HFFc6 (cell line): ENCODE measurements at regions not wholly inside any gene's neighbourhood (a gene's known extent, or its start where the extent isn't known, plus 50 kb on each side); places are given as distances from the start of the nearest gene placed in this dataset.
"Not testable (repeated sequence)": the region's sequence is repeated elsewhere in the genome, so short reads cannot be mapped to it uniquely, and the experiment has no call there.

Experiments
- DNase-seq: peaks from one replicate; pipeline ENCODE4 v3.0.0-alpha.2; 2018
- H3K27ac Mint-ChIP-seq: 2 replicates; pipeline ENCODE4 v1.8.0; 2020; ENCODE audit warnings: mild to moderate bottlenecking, mixed read lengths
- H3K27me3 Mint-ChIP-seq: 2 replicates; pipeline ENCODE4 v1.8.0; 2021; ENCODE audit warnings: mild to moderate bottlenecking, moderate library complexity, mixed read lengths; ENCODE audit not compliant: insufficient read depth
- H3K36me3 Mint-ChIP-seq: 2 replicates; pipeline ENCODE4 v1.8.0; 2021; ENCODE audit warnings: low read depth, mixed read lengths
- H3K4me1 Mint-ChIP-seq: 2 replicates; pipeline ENCODE4 v1.8.0; 2020; ENCODE audit warnings: low read depth, mixed read lengths
- H3K4me3 Mint-ChIP-seq: 2 replicates; pipeline ENCODE4 v1.8.0; 2020; ENCODE audit warnings: mild to moderate bottlenecking, moderate library complexity, mixed read lengths
- H3K9me3 Mint-ChIP-seq: 2 replicates; pipeline ENCODE4 v1.8.0; 2020; ENCODE audit warnings: mild to moderate bottlenecking, mixed read lengths
- CTCF ChIP-seq: fragments of 200-600 bp; sonication (generic); IDR thresholded peaks from 2 replicates; pipeline ENCODE4 v1.5.0; 2021; ENCODE audit warnings: antibody characterized with exemption, mild to moderate bottlenecking

- no peak for DNase-seq
- H3K4me1 Mint-ChIP-seq = no peaks in the 10 kb centered on the region
- no peak overlapping the region for H3K4me3 Mint-ChIP-seq
- H3K27me3 Mint-ChIP-seq = no peaks in the 10 kb centered on the region; the same call in 1 of the 2 replicates
- H3K27ac Mint-ChIP-seq = no peak overlapping the region
- peaks cover 16% of the 10 kb centered on the region; the same call in 1 of the 2 replicates for H3K9me3 Mint-ChIP-seq
- no peak for TF ChIP-seq CTCF
- H3K36me3 Mint-ChIP-seq = no peaks in the 10 kb centered on the region
Observed at GRCh38 chr2:103396152-103396551, 634.3 kb downstream of the TMEM182 start.

GRCh38 chr2:103401621-103402020 lies 639.8 kb downstream of the TMEM182 start:
- H3K4me3 Mint-ChIP-seq = no peak overlapping the region

GRCh38 chr2:103402336-103402735 lies 640.5 kb downstream of the TMEM182 start:
- TF ChIP-seq CTCF = no peak
- no peak for DNase-seq
- Mint-ChIP-seq H3K9me3 (peaks cover 31% of the 10 kb centered on the region), H3K27ac (no peak overlapping the region), H3K27me3 (no peaks in the 10 kb centered on the region), H3K4me1 (no peaks in the 10 kb centered on the region), H3K4me3 (no peak overlapping the region), H3K36me3 (no peaks in the 10 kb centered on the region)

More at GRCh38 chr2:103401621-103402020, 639.8 kb downstream of the TMEM182 start:
- Mint-ChIP-seq H3K9me3 (peaks cover 30% of the 10 kb centered on the region), H3K4me1 (no peaks in the 10 kb centered on the region), H3K27ac (no peak overlapping the region), H3K36me3 (no peaks in the 10 kb centered on the region), H3K27me3 (no peaks in the 10 kb centered on the region)
- DNase-seq = no peak
- TF ChIP-seq CTCF = no peak

- Mint-ChIP-seq H3K4me3 (no peak overlapping the region), H3K9me3 (peaks cover 30% of the 10 kb centered on the region), H3K27ac (no peak overlapping the region), H3K4me1 (no peaks in the 10 kb centered on the region), H3K36me3 (no peaks in the 10 kb centered on the region), H3K27me3 (no peaks in the 10 kb centered on the region)
- DNase-seq = no peak
- no peak for TF ChIP-seq CTCF
Observed at GRCh38 chr2:103402944-103403343, 641.1 kb downstream of the TMEM182 start.

GRCh38 chr2:103403388-103403787 lies 641.6 kb downstream of the TMEM182 start:
- peaks cover 26% of the 10 kb centered on the region for H3K9me3 Mint-ChIP-seq
- H3K27ac Mint-ChIP-seq, H3K36me3 Mint-ChIP-seq, H3K4me3 Mint-ChIP-seq, H3K4me1 Mint-ChIP-seq, H3K27me3 Mint-ChIP-seq, DNase-seq: not testable (repeated sequence)

- no peak overlapping the region for H3K27ac Mint-ChIP-seq
- no peak for DNase-seq
- H3K4me1 Mint-ChIP-seq = no peaks in the 10 kb centered on the region
- peaks cover 8% of the 10 kb centered on the region; the same call in 1 of the 2 replicates for H3K36me3 Mint-ChIP-seq
- H3K9me3 Mint-ChIP-seq = peaks cover 32% of the 10 kb centered on the region
- no peaks in the 10 kb centered on the region; the same call in 1 of the 2 replicates for H3K27me3 Mint-ChIP-seq
- TF ChIP-seq CTCF = no peak
- H3K4me3 Mint-ChIP-seq = no peak overlapping the region
Observed at GRCh38 chr2:103410221-103410620, 648.4 kb downstream of the TMEM182 start.
